ENCODE measurements at regions not wholly inside any gene's neighbourhood (a gene's known extent, or its start where the extent isn't known, plus 50 kb on each side); places are given as distances from the start of the nearest gene placed in this dataset.

- TF ChIP-seq EGR1 (IDR thresholded peaks at IDR 0.05) = no peak
- no peak for TF ChIP-seq EP300 (IDR thresholded peaks at IDR 0.05; ENCODE audit: borderline replicate concordance)
- no peak for TF ChIP-seq TCF12 (IDR thresholded peaks at IDR 0.05; ENCODE audit: low read depth)
- no peak for TF ChIP-seq ZBTB7A (IDR thresholded peaks at IDR 0.05; ENCODE audit: low read depth)
- no peak for TF ChIP-seq MAX (IDR thresholded peaks at IDR 0.05)
- no peak for TF ChIP-seq REST (IDR thresholded peaks at IDR 0.05; ENCODE audit: low read depth)
- no peak for TF ChIP-seq USF1 (IDR thresholded peaks at IDR 0.05)
- TF ChIP-seq CEBPB (IDR thresholded peaks at IDR 0.05) = no peak
- no peak for TF ChIP-seq TEAD4 (IDR thresholded peaks at IDR 0.05)
- no peak for TF ChIP-seq RAD21 (IDR thresholded peaks at IDR 0.05; ENCODE audit: low read depth)
- no peak for TF ChIP-seq NFIC (IDR thresholded peaks at IDR 0.05)
- no peak for TF ChIP-seq TAF1 (IDR thresholded peaks at IDR 0.05; ENCODE audit: low read depth)
- TF ChIP-seq FOXM1 (IDR thresholded peaks at IDR 0.05; ENCODE audit: borderline replicate concordance, low read depth) = no peak
- no peak for TF ChIP-seq CREB1 (IDR thresholded peaks at IDR 0.05; ENCODE audit: low read depth)
- TF ChIP-seq YY1 (IDR thresholded peaks at IDR 0.05; ENCODE audit: low read depth) = no peak
Measured at GRCh38 chr10:33886299-33886698, 551.8 kb upstream of the NRP1 start.

GRCh38 chr10:33884604-33885003 is 550.1 kb upstream of the NRP1 start:
- TF ChIP-seq RAD21 (IDR thresholded peaks at IDR 0.05; ENCODE audit: low read depth) (no peak), TAF1 (IDR thresholded peaks at IDR 0.05; ENCODE audit: low read depth) (no peak), FOXM1 (IDR thresholded peaks at IDR 0.05; ENCODE audit: borderline replicate concordance, low read depth) (no peak), TEAD4 (IDR thresholded peaks at IDR 0.05) (no peak), ZBTB7A (IDR thresholded peaks at IDR 0.05; ENCODE audit: low read depth) (no peak), EGR1 (IDR thresholded peaks at IDR 0.05) (no peak), CEBPB (IDR thresholded peaks at IDR 0.05) (no peak), MAX (IDR thresholded peaks at IDR 0.05) (no peak), USF1 (IDR thresholded peaks at IDR 0.05) (no peak), TCF12 (IDR thresholded peaks at IDR 0.05; ENCODE audit: low read depth) (no peak), NFIC (IDR thresholded peaks at IDR 0.05) (no peak), YY1 (IDR thresholded peaks at IDR 0.05; ENCODE audit: low read depth) (no peak), CREB1 (IDR thresholded peaks at IDR 0.05; ENCODE audit: low read depth) (no peak)

GRCh38 chr10:33883881-33884280 is 549.4 kb upstream of the NRP1 start:
- TF ChIP-seq TAF1 (IDR thresholded peaks at IDR 0.05; ENCODE audit: low read depth) (no peak), FOXM1 (IDR thresholded peaks at IDR 0.05; ENCODE audit: borderline replicate concordance, low read depth) (no peak), TCF12 (IDR thresholded peaks at IDR 0.05; ENCODE audit: low read depth) (no peak), RAD21 (IDR thresholded peaks at IDR 0.05; ENCODE audit: low read depth) (no peak), ZBTB7A (IDR thresholded peaks at IDR 0.05; ENCODE audit: low read depth) (no peak), TEAD4 (IDR thresholded peaks at IDR 0.05) (no peak), REST (IDR thresholded peaks at IDR 0.05; ENCODE audit: low read depth) (no peak), EGR1 (IDR thresholded peaks at IDR 0.05) (no peak), CREB1 (IDR thresholded peaks at IDR 0.05; ENCODE audit: low read depth) (no peak), USF1 (IDR thresholded peaks at IDR 0.05) (no peak), MAX (IDR thresholded peaks at IDR 0.05) (no peak), CEBPB (IDR thresholded peaks at IDR 0.05) (no peak), YY1 (IDR thresholded peaks at IDR 0.05; ENCODE audit: low read depth) (no peak), EP300 (IDR thresholded peaks at IDR 0.05; ENCODE audit: borderline replicate concordance) (no peak)

- TF ChIP-seq CEBPB (IDR thresholded peaks at IDR 0.05) (no peak), EGR1 (IDR thresholded peaks at IDR 0.05) (no peak), TCF12 (IDR thresholded peaks at IDR 0.05; ENCODE audit: low read depth) (no peak), EP300 (IDR thresholded peaks at IDR 0.05; ENCODE audit: borderline replicate concordance) (no peak), FOXM1 (IDR thresholded peaks at IDR 0.05; ENCODE audit: borderline replicate concordance, low read depth) (no peak), MAX (IDR thresholded peaks at IDR 0.05) (no peak), YY1 (IDR thresholded peaks at IDR 0.05; ENCODE audit: low read depth) (no peak), ZBTB7A (IDR thresholded peaks at IDR 0.05; ENCODE audit: low read depth) (no peak), CREB1 (IDR thresholded peaks at IDR 0.05; ENCODE audit: low read depth) (no peak), REST (IDR thresholded peaks at IDR 0.05; ENCODE audit: low read depth) (no peak), RAD21 (IDR thresholded peaks at IDR 0.05; ENCODE audit: low read depth) (no peak), NFIC (IDR thresholded peaks at IDR 0.05) (no peak), USF1 (IDR thresholded peaks at IDR 0.05) (no peak), TEAD4 (IDR thresholded peaks at IDR 0.05) (no peak), TAF1 (IDR thresholded peaks at IDR 0.05; ENCODE audit: low read depth) (no peak)
Measured at GRCh38 chr10:33882996-33883395, 548.5 kb upstream of the NRP1 start.
